GM12891 (cell line): ENCODE measurements at regions not wholly inside any gene's neighbourhood (a gene's known extent, or its start where the extent isn't known, plus 50 kb on each side); places are given as distances from the start of the nearest gene placed in this dataset.

ENCODE experiments used
- POLR2A ChIP-seq: IDR thresholded peaks from 2 replicates; pipeline ENCODE4 v1.6.1; 2011; ENCODE audit warnings: low read depth, low read length, control low read depth
- POLR2AphosphoS5 ChIP-seq: IDR thresholded peaks from 2 replicates; pipeline ENCODE4 v1.6.1; 2011; ENCODE audit warnings: low read depth, low read length, control low read depth
- SPI1 ChIP-seq: IDR thresholded peaks from 2 replicates; pipeline ENCODE4 v1.6.1; 2011; ENCODE audit warnings: low read depth, low read length, control low read depth

DNA sequence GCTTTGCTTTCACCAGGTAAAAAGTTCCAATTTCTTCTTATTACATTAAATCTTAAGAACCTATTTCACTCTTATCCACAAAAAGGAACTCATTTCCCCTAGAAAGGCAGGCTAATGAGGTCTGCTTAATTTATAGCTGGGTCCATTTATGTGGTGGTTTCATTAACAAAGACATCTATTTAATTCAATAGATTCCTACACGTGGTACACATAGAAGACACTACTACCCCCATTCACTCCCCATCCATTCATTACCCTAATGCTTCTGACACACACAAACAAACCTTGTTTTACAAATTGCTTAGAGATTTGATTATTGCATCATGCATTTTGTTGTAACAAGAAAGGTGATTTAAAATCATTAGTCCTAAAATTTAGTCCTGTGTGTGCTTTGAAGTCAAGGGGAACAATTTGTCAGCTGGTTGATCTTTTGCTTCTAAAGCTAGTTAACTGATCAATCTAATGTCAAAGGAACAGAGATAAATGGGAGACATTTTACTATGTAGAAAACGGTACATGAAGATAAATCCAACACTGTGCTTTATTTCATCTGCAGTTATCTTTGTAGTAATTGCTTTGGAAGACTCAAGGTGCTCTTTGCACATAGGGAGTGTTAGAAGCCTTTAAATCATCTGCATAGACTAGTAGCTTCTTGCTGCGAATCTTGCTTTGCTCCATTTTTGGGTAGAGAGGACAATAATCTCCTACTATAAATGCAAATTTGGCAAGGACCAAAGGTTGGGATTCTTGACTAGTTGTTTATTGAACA lies 379.2 kb downstream of the CDH11 start:
- TF ChIP-seq POLR2AphosphoS5 (no peak), POLR2A (no peak), SPI1 (no peak)
